Myocyte (in vitro differentiated cells): ENCODE measurements at regions not wholly inside any gene's neighbourhood (a gene's known extent, or its start where the extent isn't known, plus 50 kb on each side); places are given as distances from the start of the nearest gene placed in this dataset.
"Not testable (repeated sequence)": the region's sequence is repeated elsewhere in the genome, so short reads cannot be mapped to it uniquely, and the experiment has no call there.

ENCODE experiments used
- DNase-seq: peaks from one replicate; pipeline ENCODE4 v3.0.0-alpha.2; 2012; ENCODE audit warnings: low read depth

DNA sequence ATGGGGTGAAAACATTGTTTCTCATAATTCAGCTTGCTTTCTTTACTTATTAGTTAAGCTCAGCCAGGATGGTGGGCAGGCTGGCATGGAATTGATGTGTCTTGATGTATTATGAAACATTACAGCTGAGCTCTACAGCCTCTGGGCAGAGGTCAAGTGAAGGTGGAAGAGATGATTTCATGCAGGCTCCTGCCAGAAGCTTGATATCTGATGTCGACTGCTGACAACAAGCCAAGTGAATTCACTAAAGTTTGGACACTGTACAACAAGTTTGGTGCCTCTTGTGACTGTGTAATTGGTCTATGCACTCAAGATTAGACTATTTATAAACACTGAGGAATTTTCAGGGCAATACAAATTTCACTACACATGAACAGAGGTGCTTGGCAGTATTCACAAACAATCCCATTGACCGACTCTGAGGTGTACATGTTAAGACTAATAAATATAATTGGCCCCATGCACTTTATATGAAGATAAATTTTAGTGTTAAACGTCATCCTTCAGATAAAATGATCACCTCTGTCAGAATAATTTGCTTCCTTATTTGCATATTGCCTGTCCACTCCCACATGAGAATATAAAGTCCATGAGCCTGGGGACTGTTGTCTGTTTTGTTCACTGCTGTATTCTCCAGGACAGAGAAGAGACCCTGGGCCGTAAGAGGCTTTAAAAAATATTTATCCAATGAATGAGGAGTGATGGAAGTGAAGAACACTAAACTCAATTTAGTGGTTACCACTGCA, 612.2 kb downstream of the IQCM start:
- DNase-seq = peak; percentile 69

DNA sequence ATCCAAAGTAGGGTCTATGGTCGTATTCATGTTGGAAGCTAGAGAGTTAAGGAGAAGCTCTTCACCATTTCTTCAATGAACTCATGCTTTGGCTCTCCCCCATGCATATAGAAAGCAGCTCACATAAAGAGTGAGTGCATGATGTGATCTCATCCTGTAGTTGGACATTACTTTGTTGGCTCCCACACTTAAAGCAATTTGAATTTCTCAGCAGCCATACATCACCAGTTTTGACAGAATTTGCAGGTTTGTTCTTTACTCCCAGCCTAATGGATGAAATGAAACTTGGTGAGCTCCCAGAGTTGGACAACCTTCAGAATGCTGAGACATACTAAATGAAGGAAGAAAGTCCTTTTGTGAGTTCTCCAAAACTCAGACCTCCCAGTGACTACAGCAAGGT, 613.5 kb downstream of the IQCM start:
- DNase-seq = no peak

DNA sequence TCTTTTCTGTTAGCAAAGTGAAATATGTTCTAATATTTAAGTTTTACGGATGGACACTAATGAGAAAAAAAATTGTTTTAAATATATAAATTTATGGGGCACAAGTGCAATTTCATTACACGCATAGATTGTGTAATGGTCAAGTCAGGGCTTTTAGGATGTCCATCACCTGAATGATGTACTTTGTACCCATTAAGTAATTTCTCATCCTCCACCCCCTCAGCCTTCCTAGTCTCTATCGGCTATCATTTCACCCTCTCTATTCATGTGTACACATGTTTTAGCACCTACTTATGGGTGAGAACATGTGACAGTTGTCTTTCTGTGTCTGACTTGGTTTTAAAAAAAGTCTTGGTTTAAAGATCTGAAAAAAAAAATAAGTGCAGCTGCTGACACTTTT, 616.0 kb downstream of the IQCM start:
- no peak for DNase-seq

DNA sequence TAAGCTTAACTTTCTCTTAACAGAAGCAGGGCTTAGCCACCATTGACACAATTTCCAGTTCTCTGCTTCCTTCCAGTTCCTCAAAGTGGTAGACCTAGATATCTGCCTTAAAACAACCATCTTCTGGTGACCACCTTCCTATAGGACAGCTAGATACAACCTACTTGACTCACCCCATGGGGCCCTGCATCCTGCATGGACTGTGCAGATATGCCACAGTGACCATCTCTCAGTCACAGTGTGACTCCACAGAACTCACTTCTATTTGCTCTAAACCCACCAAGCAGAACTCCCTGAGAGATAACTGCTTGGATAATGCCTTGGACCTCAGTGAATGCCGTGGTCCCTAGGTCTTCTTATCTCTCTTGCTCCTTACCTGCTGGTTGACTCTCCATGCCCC, 621.6 kb downstream of the IQCM start:
- no peak for DNase-seq

DNA sequence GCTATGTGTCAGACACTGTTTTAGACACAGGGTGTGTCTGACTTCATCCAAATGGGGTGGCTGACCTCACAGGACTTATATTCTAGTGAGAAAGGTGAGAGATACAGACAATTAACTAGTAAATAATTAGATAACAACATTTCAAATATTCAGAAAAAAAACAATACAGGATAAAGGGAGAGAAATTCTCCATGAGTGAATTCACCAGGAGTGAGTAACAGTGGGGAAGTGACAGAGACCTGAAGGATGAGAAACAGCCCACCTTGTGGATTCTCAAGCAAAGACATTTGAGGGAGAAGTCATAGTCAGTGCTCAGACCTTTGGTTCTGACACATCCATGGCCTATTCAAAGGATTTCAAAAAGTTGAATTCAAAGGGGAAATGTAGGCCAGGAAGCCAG, 627.9 kb downstream of the IQCM start:
- DNase-seq = no peak

DNA sequence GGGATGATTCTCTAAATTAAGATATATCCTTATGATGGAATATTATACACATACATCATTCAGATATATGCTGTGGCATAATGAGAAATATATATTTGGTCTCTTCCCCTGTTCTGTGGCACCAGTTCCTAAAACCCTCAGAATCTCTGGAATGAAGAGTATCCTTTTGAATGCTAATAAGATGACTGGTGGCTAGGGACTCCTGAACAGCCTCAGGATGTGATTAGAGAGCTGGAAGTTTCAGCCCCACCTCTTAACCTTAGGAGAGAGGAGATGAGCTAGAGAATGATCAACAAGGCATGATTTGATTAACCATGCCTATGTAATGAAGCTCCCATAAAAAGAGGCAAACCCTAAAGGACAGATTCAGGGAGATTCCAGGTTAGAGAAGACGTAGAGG, 632.0 kb downstream of the IQCM start:
- DNase-seq = no peak

DNA sequence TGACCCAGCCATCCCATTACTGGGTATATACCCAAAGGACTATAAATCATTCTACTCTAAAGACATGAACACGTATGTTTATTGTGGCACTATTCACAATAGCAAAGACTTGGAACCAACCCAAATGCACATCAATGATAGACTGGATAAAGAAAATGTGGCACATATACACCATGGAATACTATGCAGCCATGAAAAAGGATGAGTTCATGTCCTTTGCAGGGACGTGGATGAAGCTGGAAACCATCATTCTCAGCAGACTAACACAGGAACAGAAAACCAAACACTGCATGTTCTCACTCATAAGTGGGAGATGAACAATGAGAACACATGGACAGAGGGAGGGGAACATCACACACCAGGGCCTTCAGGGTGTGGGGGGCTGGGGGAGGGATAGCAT, 634.2 kb downstream of the IQCM start:
- DNase-seq = not testable (repeated sequence)

DNA sequence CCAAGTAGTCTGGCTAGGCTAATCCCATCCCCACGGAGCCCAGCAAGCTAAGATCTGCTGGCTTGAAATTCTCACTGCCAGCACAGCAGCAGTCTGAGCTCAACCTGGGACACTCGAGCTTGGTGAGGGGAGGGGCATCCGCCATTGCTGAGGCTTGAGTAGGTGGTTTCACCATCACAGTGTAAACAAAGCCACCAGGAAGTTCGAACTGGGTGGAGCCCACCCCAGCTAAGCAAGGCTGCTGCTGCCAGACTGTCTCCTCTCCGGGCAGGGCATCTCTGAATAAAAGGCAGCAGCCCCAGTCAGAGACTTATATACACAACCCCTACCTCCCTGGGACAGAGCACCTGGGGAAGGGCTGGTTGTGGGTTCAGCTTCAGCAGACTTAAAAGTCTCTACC, 639.6 kb downstream of the IQCM start:
- DNase-seq = no peak

DNA sequence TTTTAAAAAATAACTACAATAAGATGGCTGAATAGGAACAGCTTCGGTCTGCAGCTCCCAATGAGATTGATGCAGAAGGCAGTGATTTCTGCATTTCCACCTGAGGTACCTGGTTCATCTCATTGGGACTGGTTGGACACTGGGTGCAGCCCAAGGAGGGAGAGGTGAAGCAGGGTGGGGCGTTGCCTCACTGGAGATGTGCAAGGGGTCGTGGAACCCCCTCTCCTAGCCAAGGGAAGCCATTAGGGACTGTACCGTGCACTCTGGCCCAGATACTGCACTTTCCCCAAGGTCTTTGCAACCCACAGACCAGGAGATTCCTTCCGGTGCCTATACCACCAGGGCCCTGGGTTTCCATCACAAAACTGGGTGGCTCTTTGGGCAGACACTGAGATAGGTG, 640.1 kb downstream of the IQCM start:
- DNase-seq = no peak

DNA sequence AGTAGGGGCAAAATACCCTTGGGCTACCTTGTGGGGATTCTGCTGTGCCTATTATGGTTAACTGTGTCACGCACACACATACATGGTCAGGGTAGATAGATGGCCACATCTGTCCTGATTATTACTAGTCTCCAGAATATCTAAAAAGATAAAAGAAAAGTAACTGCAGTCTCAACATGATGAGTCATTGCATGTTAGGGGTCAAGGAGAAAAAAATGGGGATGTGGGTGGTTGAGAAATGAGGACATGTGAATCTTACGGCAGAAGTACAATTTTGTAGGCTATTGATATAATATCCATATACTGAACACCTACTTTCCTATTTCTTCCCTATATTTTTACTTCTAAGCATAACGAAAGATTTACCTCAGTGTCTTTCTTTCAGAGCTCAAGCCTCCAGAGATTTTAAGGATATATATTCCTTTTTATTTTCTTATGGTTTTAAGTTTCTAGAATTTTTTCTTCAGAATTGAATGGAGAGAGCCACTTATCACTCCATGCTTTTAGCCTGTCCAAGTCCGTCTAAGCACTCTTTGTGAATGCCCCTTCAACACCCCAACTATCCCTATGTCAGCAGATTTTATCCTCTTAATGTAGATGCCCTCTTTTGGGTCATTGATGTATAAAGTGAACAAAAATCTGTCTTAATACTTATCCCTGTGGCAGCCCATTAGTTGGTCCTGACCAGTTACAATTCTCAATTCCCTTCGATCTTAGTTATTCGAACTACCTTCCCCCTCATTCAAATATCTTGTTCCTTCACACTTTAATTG, 642.2 kb downstream of the IQCM start:
- DNase-seq = no peak

DNA sequence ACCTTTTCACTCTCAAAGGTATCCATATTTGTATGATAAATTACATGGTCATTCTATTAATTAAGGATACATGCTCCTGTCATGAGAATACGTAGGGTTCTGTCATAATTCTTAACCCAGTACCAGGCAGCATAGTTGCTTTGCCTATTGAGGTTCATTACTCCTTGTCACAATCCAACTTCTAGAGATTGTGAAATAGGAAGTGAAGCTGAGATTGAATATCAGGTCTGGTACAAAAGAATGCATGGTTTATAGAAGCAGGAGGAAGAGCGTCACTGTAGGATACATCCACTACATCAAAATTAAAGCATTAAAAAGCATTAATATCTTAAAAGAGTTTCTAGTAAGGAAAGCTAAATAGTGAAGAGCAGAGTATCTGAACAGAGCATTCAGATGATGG, 647.0 kb downstream of the IQCM start:
- no peak for DNase-seq

DNA sequence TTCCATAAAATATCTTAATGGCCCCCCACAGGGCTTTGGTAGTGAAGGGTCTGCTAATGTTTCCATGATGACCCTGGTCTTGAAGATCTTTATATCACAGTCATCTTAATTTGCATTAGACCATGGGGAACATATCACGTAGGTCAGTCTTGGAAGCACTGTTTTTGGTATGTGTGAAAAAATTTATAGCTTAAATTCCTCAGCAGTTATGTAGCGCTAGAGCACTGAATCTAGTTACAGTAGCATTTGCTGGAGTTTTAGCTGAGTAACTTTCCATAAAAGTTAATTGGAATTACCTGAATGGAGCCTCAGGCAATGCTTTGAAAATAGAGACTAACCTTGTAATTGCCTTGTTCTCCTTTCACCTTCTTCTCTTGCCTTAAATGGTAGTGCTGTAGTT, 648.8 kb downstream of the IQCM start:
- DNase-seq = no peak

DNA sequence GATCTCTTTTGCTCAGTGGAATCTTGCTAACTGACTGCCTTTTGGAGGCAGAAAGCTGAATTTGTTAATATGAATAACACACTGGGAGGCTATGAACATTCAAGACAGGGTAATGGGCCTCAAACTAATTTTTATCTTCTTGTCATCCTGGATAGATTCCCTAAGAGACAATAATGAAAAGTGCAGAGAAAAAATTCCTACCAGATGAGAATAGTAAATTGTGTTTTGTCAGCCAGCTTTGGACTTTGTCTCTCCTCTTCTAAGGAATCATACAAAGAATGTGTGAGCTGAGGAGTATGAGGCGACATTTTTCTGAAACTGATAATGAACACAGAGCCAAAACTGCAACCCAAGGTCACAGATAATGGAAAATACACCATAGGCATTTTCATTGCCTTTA, 649.3 kb downstream of the IQCM start:
- DNase-seq = no peak

DNA sequence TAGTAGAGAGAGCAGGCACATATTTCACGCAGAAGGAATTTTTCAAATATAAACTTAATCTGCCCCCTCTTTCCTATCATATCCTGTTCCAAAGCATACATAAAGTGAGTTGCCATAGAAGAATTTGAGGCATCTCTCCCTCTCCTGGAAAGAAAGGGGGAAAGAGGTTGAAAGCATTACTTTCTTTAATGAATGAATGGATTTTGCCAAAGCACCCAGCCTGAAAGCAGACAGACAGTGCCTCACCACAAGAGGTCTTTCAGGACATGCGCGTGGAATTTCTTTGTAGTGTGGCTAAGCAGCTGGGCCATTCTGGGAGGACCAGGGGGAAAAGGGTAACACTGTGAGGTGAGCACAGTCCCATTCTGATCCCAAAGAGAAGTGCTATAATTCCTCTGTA, 651.4 kb downstream of the IQCM start:
- peak; percentile 74 for DNase-seq

DNA sequence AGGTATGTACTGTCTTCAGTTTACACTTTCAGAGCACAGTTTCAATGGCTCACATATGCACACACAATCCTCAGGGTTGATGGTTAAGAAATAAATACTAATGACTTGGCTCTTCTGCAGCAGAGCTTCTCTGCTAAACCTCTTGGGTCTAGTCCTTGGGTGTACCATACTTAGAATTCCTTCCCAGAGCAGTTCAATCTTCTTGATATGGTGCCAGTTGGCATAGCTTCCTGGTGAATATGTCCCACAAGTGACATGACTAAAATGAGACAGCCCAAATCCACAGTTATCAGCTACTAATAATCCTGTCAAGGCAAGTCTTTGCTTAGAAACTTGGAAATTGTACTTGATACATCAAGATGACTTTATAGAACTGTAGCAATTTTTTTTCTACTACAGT, 654.4 kb downstream of the IQCM start:
- DNase-seq = peak; percentile 86

DNA sequence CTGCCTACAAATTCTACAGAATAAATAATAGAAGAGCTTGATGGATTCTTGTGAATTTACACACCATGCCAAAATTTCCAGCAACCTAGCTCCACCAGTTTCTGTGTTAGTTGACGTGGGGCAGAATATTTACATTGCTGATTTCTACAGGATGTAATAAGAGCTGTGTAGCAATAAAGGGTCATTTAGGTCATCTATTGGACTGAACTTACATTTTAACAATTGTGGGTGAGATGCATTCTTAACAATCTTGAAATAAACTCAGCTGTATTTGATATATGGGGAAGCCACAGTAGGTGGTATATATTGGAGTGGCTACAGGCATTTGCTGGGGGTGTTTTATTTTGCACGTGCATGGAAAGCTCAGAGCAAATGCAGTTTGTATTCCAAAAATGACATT, 655.3 kb downstream of the IQCM start:
- no peak for DNase-seq

DNA sequence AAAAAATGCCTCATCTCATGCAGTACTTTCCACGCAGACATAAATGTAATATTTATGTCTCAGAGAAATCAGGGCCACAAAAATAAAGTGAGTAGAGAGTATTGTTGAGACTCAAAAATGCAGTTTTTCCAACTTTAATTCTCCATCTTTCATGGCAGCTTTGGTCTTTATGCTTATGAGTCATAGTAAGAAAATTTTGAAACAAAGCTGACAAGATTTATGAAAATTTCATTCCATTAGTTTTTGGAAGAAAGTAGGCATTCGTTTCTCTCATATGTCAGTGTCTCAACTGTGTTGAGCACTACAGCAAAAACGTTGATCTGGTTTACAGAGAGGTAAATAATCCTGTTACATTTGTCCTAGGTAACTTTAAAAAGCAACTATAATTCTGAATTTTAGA, 656.8 kb downstream of the IQCM start:
- DNase-seq = no peak

DNA sequence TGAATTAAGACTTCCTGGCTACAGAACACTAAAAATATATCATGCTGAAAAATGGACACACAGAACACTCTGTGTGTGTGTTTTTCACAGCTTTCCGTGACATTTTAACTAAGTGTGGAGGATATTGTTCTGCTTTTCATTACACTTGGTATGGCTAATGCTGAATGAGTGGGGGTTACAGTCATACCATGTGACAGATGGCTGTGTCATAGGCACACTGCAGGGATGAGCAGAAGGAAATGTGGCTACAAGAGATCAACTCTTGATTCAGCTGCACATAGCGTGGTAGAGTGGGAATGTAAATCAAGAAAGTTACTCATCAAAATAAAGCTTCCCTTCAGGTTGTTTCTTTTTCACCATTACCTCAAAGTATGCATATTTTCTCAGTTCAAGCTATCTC, 669.8 kb downstream of the IQCM start:
- DNase-seq = peak; percentile 19

DNA sequence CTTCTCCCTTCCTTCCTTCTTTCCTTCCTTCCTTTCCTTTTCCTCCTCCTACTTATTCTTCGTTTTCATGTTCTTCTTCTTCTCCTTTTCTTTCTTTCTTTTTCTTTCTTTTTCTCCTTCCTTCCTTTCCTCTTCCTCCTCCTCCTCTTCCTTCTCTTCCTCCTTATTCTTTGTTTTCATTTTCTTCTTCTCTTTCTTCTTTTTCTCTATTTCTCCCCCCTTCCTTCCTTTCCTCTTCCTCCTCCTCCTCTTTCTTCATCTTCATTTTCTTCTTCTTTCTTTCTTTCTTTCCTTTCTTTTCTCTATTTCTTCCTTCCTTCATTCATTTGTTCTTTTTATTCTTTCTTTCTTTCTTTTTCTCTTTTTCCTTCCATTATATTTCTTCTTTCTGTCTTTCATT, 671.6 kb downstream of the IQCM start:
- DNase-seq = no peak

DNA sequence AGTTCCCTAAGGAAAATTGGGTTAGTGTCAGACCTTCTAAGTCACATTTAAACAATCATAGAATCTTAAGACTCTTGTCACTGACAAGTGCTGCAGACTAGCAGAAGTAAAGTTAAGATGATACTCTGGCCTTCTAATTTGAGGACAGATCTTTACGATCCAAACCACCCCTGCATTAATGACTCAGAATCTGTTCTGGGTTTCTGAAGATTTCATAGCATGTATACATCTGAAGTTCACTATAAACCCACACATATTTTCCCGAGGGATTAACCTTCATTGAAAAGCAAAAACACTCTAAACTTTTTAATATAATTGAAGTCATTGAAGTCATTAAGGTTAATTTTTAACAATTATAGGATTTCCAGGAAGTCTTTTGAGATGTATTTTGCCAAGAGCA, 674.3 kb downstream of the IQCM start:
- DNase-seq = no peak

DNA sequence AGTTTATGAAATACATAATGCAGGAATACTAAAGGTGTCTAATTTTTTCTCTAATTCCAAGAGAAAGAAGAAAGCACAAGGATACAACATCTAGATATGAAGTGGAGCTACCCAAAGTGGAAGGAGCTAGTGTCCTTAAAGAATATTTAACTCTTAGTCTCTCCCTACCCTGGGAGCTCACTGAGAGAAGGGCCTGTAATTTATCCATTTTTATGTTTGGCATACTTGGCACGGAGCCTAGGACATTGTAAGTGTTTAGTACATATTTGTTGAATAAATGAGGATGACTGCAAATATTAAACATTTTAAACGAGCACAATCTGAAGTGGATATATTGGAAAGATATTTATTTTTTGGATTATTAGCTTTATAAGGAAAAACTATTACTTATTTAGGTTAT, 674.8 kb downstream of the IQCM start:
- DNase-seq = peak; percentile 27

DNA sequence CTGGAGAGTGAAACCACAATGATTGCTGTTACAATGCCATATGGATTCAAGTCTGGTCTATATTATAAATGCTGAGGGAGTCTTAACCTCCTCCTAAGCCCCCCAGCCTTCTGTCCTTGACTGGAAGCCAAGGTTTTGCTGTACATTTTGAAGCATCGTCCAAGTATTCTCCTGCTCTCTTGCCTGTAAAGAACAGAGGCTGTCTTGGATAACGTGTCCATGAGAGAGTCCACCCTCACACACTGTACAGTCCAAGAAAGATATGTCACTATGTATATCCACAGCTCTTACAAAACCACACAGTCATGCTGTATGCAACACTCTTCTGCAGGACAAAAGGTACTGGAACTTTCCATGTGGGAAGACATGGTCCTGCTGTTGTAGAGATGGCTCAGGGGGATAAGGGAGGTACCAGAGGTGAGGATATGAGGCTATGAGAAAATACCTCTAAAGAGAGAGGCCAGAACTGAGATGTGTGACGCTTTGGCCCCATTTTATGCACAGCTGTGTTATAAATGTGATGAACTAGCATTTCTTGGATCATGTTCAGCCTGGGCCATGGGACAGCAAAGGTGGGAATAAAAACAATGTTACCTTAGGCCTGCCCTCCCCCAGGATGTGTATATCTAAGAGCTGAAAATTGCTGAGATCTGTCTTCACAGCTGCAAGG, 678.6 kb downstream of the IQCM start:
- DNase-seq = no peak

DNA sequence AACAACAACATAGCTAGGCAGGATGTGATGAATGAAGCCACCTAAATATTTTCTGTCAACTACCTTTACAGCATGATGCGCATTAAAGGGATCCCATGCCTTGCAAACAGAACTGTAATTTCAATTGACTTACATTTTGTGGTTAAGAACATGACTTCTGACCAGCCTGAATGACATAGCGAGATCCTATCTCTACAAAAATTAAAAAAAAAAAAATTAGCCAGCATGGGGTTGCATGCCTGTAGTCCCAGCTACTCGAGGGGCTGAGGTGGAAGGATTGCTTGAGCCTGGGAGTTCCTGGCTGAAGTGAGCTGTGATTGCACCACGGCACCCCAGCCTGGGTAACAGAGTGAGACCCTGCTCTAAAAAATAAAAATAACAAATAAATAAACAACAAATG, 680.6 kb downstream of the IQCM start:
- no peak for DNase-seq
